ENCODE measurements at regions not wholly inside any gene's neighbourhood (a gene's known extent, or its start where the extent isn't known, plus 50 kb on each side); places are given as distances from the start of the nearest gene placed in this dataset.

DNA sequence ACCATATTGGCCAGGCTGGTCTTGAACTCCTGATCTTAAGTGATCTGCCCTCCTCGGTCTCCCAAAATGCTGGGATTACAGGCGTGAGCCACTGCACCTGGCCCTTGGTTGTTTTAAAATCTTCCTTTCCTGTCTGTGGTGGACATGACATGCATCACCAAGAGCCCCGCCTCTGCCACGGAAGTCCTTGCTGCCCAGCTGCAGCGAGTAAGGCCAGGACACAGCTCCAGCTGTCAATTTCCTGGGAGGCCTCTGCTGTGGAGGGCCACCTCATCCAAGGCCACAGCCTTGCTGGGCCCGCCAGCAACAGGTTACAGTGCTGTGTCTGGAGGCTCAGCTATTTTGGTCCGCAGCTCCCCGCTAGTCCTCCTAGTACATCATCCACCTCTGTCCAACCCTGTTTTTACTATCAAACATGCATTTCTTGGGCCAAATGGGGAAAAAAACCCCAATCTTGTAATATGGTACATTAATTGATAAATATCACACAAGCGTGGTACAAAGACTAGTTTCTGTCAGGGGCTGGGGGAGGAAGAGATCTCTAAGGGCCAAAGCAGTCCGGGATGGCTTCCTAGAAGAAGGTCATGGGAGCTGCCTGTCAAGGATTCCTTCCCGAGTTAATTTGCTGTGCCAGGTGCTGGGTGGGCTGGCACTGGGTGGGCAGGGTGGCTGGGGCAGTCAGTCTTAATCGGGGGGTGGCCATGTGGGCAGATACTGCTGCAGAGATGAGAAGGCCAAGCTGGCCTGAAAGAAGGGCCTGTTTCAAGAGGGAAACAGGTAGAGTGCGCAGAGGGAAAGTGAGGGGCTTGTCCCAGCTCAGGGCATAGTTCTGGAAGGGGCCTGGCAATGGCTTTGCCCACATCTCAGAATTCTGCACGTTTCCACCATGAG lies 100.5 kb downstream of the INHBB start:
- H3K4me2 ChIP-seq = no peak overlapping the region
- no peak overlapping the region for H2AFZ ChIP-seq
- no peak overlapping the region for H3K27ac ChIP-seq
- H3K79me2 ChIP-seq = no peaks in the 10 kb centered on the region
- 93% methylated on average over 14 of the region's 14 CpGs for WGBS (ENCODE audit: low lambda C conversion rate, missing lambda C conversion rate)
- no peaks in the 10 kb centered on the region for H3K36me3 ChIP-seq (replicated peaks; ENCODE audit: insufficient read depth, low read depth)
- no peak overlapping the region for H3K4me3 ChIP-seq
- no peaks in the 10 kb centered on the region for H3K9me2 ChIP-seq (replicated peaks; ENCODE audit: insufficient read depth)
- H3K9me3 ChIP-seq (ENCODE audit: low read depth) = no peaks in the 10 kb centered on the region
- peaks cover 20% of the 10 kb centered on the region for H3K27me3 ChIP-seq
- H4K20me1 ChIP-seq (ENCODE audit: insufficient read depth, poor library complexity, severe bottlenecking) = no peaks in the 10 kb centered on the region
- no peak for TF ChIP-seq EZH2 (IDR thresholded peaks at IDR 0.05; ENCODE audit: borderline replicate concordance)
- TF ChIP-seq, protein P1, sequence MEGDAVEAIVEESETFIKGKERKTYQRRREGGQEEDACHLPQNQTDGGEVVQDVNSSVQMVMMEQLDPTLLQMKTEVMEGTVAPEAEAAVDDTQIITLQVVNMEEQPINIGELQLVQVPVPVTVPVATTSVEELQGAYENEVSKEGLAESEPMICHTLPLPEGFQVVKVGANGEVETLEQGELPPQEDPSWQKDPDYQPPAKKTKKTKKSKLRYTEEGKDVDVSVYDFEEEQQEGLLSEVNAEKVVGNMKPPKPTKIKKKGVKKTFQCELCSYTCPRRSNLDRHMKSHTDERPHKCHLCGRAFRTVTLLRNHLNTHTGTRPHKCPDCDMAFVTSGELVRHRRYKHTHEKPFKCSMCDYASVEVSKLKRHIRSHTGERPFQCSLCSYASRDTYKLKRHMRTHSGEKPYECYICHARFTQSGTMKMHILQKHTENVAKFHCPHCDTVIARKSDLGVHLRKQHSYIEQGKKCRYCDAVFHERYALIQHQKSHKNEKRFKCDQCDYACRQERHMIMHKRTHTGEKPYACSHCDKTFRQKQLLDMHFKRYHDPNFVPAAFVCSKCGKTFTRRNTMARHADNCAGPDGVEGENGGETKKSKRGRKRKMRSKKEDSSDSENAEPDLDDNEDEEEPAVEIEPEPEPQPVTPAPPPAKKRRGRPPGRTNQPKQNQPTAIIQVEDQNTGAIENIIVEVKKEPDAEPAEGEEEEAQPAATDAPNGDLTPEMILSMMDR (IDR thresholded peaks at IDR 0.05; ENCODE audit: poor library complexity) = no peak
- no peak for TF ChIP-seq EZH2phosphoT487 (IDR thresholded peaks at IDR 0.05; ENCODE audit: low read depth, severe bottlenecking, unreplicated experiment)
- DNase-seq (ENCODE audit: low spot score) = no peak
- H3K4me1 ChIP-seq (ENCODE audit: insufficient read depth) = peaks cover 10% of the 10 kb centered on the region

DNA sequence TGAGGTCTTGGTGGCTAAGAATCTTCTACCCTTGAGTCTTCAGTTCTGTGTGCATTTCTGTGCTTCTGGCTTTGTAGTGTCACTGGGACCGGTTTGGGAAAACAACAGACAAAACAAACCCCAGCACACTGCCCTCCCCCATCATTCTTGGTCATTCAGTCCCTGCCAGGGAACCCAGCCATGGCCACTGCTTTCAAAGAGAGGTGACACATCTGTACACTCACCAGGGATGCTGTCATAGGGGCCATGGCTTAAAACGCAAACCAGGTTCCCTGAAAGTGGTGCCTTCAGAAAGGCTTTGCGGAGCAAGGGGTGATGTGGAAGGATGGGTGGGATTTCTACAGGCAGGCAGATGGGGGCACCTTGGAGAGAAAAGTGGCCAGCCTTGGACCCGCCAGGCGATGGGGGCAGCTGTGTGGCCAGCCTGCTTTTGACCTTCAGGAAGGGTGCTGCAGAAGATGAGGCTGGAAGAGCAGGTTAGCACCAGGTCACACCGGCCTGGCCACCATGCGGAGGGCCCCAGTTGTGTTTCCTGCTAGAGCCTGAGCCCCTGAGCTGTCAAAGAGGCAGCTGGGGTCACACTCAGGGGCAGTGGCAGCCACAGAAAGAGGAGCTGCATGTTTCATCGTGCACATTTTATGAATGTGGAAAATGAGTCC lies 101.3 kb downstream of the INHBB start:
- Histone ChIP-seq H3K79me2 (no peaks in the 10 kb centered on the region), H3K27ac (no peak overlapping the region), H3K4me2 (no peak overlapping the region), H2AFZ (no peak overlapping the region), H3K36me3 (replicated peaks; ENCODE audit: insufficient read depth, low read depth) (no peaks in the 10 kb centered on the region), H3K9me2 (replicated peaks; ENCODE audit: insufficient read depth) (no peaks in the 10 kb centered on the region), H3K9me3 (ENCODE audit: low read depth) (no peaks in the 10 kb centered on the region), H3K27me3 (peaks cover 14% of the 10 kb centered on the region), H3K4me3 (no peak overlapping the region), H3K4me1 (ENCODE audit: insufficient read depth) (peaks cover 5% of the 10 kb centered on the region), H4K20me1 (ENCODE audit: insufficient read depth, poor library complexity, severe bottlenecking) (no peaks in the 10 kb centered on the region)
- TF ChIP-seq EZH2phosphoT487 (IDR thresholded peaks at IDR 0.05; ENCODE audit: low read depth, severe bottlenecking, unreplicated experiment) (no peak), EZH2 (IDR thresholded peaks at IDR 0.05; ENCODE audit: borderline replicate concordance) (no peak)
- TF ChIP-seq, protein P1 (IDR thresholded peaks at IDR 0.05; ENCODE audit: poor library complexity) = no peak
- no peak for DNase-seq (ENCODE audit: low spot score)
- 91% methylated on average over 8 of the region's 8 CpGs for WGBS (ENCODE audit: low lambda C conversion rate, missing lambda C conversion rate)

DNA sequence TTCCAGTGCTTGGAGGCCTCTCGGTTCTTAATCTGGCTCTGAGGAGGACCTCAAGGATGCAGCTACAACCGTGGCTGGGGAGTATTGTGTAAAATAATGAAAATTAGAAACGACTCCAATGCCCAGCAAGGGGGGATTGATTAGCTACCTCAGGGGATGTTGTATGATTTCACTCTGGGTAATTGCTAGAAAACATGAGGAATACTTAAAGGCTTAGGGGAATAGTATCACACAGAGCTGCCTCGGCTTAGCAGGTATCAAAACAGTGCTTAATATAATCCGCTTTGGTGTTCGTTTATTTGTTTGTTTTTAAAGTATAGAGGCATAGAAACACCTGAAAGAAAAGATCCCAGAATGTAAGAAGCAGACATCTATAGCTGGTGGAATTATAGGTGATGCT lies 102.5 kb downstream of the INHBB start:
- Histone ChIP-seq H3K79me2 (no peaks in the 10 kb centered on the region), H3K4me2 (no peak overlapping the region), H4K20me1 (ENCODE audit: insufficient read depth, poor library complexity, severe bottlenecking) (no peaks in the 10 kb centered on the region), H3K4me3 (no peak overlapping the region), H3K9me3 (ENCODE audit: low read depth) (no peaks in the 10 kb centered on the region), H3K27me3 (peaks cover 10% of the 10 kb centered on the region), H2AFZ (no peak overlapping the region), H3K4me1 (ENCODE audit: insufficient read depth) (no peaks in the 10 kb centered on the region), H3K27ac (no peak overlapping the region), H3K36me3 (replicated peaks; ENCODE audit: insufficient read depth, low read depth) (no peaks in the 10 kb centered on the region), H3K9me2 (replicated peaks; ENCODE audit: insufficient read depth) (no peaks in the 10 kb centered on the region)
- WGBS (ENCODE audit: low lambda C conversion rate, missing lambda C conversion rate) = 87% methylated on average over 6 of the region's 6 CpGs
- no peak for TF ChIP-seq EZH2phosphoT487 (IDR thresholded peaks at IDR 0.05; ENCODE audit: low read depth, severe bottlenecking, unreplicated experiment)
- no peak for TF ChIP-seq EZH2 (IDR thresholded peaks at IDR 0.05; ENCODE audit: borderline replicate concordance)
- TF ChIP-seq, protein P1 (IDR thresholded peaks at IDR 0.05; ENCODE audit: poor library complexity) = no peak
- DNase-seq (ENCODE audit: low spot score) = no peak

Measured in hepatocyte (in vitro differentiated cells).